ENCODE measurements at regions not wholly inside any gene's neighbourhood (a gene's known extent, or its start where the extent isn't known, plus 50 kb on each side); places are given as distances from the start of the nearest gene placed in this dataset.
"Not testable (repeated sequence)": the region's sequence is repeated elsewhere in the genome, so short reads cannot be mapped to it uniquely, and the experiment has no call there.

DNA sequence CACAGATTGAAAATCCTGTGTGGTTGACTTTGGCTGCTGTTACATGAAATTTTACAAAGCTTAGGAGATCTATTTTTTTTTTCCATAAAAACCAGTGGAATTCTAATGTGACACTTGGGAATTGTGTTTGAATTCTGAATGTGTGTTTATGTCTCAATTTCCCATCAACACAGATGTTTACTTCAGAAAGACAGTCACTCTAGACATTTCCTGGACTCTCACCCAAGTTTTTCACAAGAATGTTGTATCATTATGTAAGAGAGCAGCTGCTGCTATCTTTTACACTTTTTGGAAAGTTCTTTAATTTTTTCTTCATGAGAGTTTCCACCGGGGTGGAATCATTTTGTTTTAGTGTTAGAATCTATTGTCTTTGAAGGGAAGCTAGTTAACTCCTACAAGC is 210.1 kb downstream of the GIPC2 start:
- no peaks in the 10 kb centered on the region for H3K27me3 ChIP-seq
- no peak overlapping the region for H3K4me3 ChIP-seq
- H3K27ac ChIP-seq, result no peak overlapping the region
- no peak for TF ChIP-seq CTCF (IDR thresholded peaks at IDR 0.05)
- no peak for TF ChIP-seq POLR2A (IDR thresholded peaks at IDR 0.05)
- H3K36me3 ChIP-seq (ENCODE audit: low read depth, missing control alignments), result no peaks in the 10 kb centered on the region
- WGBS, 2 donors, result 57 to 60% methylated on average over 1 of the region's 1 CpG
- intact Hi-C loops (cut with DNase I; ENCODE audit: low total_unique reads), result no loop called here
- H3K4me1 ChIP-seq, result no peaks in the 10 kb centered on the region
- DNase-seq, result no peak
- H3K9me3 ChIP-seq, result no peaks in the 10 kb centered on the region

- no peak for TF ChIP-seq CTCF (IDR thresholded peaks at IDR 0.05)
- TF ChIP-seq POLR2A (IDR thresholded peaks at IDR 0.05), result no peak
- H3K36me3 ChIP-seq (ENCODE audit: low read depth, missing control alignments), result no peaks in the 10 kb centered on the region
- no peak overlapping the region for H3K27ac ChIP-seq
- no peaks in the 10 kb centered on the region for H3K27me3 ChIP-seq
- H3K4me1 ChIP-seq, result no peaks in the 10 kb centered on the region
- WGBS, 2 donors, result 63% methylated on average over 2 of the region's 2 CpGs
- no peak for DNase-seq
- no peaks in the 10 kb centered on the region for H3K9me3 ChIP-seq
- intact Hi-C loops (cut with DNase I; ENCODE audit: low total_unique reads), result no loop called here
- no peak overlapping the region for H3K4me3 ChIP-seq
Observed at GRCh38 chr1:78263459-78263858, 217.7 kb downstream of the GIPC2 start.

DNA sequence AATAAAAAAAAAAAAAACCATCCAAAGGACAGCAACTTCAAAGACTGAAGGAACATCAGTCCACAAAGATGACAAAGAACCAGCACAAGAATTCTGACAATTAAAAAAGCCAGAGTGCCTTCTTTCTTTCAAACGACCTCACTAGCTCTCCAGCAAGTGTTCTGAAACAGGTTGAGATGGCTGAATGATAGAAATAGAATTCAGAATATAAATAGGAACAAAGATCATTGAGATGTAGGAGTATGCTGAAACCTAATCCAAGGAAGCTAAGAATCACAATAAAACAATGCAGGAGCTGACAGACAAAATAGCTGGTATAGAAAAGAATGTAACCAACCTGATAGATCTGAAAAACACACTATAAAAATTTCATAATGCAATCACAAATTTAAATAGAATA is 218.2 kb downstream of the GIPC2 start:
- Histone ChIP-seq H3K36me3 (ENCODE audit: low read depth, missing control alignments) (no peaks in the 10 kb centered on the region), H3K9me3 (no peaks in the 10 kb centered on the region), H3K4me3 (no peak overlapping the region), H3K4me1 (no peaks in the 10 kb centered on the region), H3K27ac (no peak overlapping the region), H3K27me3 (no peaks in the 10 kb centered on the region)
- DNase-seq, result no peak
- 13 to 29% methylated on average over 1 of the region's 1 CpG for WGBS, 2 donors
- TF ChIP-seq POLR2A (IDR thresholded peaks at IDR 0.05) (no peak), CTCF (IDR thresholded peaks at IDR 0.05) (no peak)
- intact Hi-C loops (cut with DNase I; ENCODE audit: low total_unique reads), result no loop called here

DNA sequence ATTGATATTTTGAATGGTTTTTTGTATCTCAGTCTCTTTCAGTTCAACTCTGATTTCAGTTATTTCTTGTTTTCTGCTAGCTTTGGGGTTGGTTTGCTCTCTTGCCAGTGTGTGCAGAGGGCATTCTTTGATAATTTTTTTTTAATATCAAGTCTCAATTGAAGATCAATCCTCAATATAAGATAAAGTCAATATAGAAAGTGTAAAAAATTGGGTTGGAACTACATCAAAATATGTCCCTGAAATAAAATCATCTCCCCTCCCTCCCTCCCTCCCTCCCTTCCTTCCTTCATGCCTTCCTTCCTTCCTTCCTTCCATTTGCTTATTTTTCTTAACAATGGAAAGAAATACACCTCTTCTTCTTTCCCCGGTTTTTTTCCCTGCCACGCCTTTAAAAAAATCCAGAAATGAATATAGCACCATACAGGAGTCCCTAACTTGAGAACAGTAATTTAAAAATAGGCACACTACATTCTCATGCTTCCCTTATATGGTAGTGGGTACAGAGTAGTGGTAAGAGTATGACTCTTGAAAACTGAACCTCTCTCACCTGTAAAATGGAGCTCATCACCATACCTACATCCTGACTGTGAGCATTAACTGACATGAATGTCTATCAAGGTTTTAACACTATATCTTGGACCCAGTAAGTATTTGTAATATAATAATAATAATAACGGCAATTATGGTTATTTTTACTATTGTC is 221.9 kb downstream of the GIPC2 start:
- no peaks in the 10 kb centered on the region for H3K9me3 ChIP-seq
- intact Hi-C loops (cut with DNase I; ENCODE audit: low total_unique reads), result no loop called here
- no peaks in the 10 kb centered on the region for H3K27me3 ChIP-seq
- 81 to 84% methylated on average over 3 of the region's 3 CpGs for WGBS, 2 donors
- H3K4me1 ChIP-seq, result no peaks in the 10 kb centered on the region
- no peak for DNase-seq
- TF ChIP-seq POLR2A (IDR thresholded peaks at IDR 0.05) (no peak), CTCF (IDR thresholded peaks at IDR 0.05) (no peak)
- H3K4me3 ChIP-seq, result no peak overlapping the region
- no peaks in the 10 kb centered on the region for H3K36me3 ChIP-seq (ENCODE audit: low read depth, missing control alignments)
- no peak overlapping the region for H3K27ac ChIP-seq

- intact Hi-C loops (cut with DNase I; ENCODE audit: low total_unique reads), result no loop called here
- TF ChIP-seq POLR2A (IDR thresholded peaks at IDR 0.05), result no peak
- no peak for TF ChIP-seq CTCF (IDR thresholded peaks at IDR 0.05)
- DNase-seq, result no peak
- no peaks in the 10 kb centered on the region for H3K4me1 ChIP-seq
- no peak overlapping the region for H3K4me3 ChIP-seq
- no peak overlapping the region for H3K27ac ChIP-seq
- H3K9me3 ChIP-seq, result no peaks in the 10 kb centered on the region
- H3K27me3 ChIP-seq, result no peaks in the 10 kb centered on the region
- H3K36me3 ChIP-seq (ENCODE audit: low read depth, missing control alignments), result no peaks in the 10 kb centered on the region
- WGBS, 2 donors, result 65 to 80% methylated on average over 2 of the region's 2 CpGs
Observed at GRCh38 chr1:78269591-78269990, 221.2 kb upstream of the PTGFR start.

DNA sequence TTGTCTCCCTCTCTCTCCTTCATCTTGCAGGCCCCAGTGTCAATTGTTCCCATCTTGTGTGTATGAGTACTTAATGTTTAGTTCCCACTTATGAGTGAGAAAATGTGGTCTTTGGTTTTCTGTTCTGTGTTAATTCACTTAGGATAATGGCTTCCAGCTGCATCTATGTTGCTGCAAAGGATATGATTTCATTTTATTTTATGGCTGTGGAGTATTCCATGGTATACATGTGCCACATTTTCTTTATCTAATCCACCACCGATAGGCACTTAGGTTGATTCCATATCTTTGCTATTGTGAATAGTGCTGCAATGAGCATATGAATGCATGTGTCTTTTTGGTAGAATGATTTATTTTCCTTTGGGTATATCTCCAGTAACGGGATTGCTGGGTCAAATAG is 219.4 kb upstream of the PTGFR start:
- WGBS, 2 donors, result 79 to 86% methylated on average over 2 of the region's 2 CpGs
- H3K27ac ChIP-seq; H3K4me3 ChIP-seq; intact Hi-C loops (cut with DNase I; ENCODE audit: low total_unique reads); DNase-seq; H3K36me3 ChIP-seq (ENCODE audit: low read depth, missing control alignments); H3K27me3 ChIP-seq; H3K9me3 ChIP-seq; H3K4me1 ChIP-seq: not testable (repeated sequence)

All from testis (tissue), 2 donors.